C4-2B (cell line): ENCODE measurements at regions not wholly inside any gene's neighbourhood (a gene's known extent, or its start where the extent isn't known, plus 50 kb on each side); places are given as distances from the start of the nearest gene placed in this dataset.

Experiments
- ZFX ChIP-seq: fragments of 450-650 bp; IDR thresholded peaks from 2 replicates; pipeline ENCODE4 v1.6.1; 2017
- TF ChIP-seq, protein P1 (sequence below): fragments of 450-650 bp; conservative IDR thresholded peaks from 2 replicates; pipeline ENCODE4 v1.5.1; 2017; ENCODE audit warnings: mild to moderate bottlenecking

DNA sequence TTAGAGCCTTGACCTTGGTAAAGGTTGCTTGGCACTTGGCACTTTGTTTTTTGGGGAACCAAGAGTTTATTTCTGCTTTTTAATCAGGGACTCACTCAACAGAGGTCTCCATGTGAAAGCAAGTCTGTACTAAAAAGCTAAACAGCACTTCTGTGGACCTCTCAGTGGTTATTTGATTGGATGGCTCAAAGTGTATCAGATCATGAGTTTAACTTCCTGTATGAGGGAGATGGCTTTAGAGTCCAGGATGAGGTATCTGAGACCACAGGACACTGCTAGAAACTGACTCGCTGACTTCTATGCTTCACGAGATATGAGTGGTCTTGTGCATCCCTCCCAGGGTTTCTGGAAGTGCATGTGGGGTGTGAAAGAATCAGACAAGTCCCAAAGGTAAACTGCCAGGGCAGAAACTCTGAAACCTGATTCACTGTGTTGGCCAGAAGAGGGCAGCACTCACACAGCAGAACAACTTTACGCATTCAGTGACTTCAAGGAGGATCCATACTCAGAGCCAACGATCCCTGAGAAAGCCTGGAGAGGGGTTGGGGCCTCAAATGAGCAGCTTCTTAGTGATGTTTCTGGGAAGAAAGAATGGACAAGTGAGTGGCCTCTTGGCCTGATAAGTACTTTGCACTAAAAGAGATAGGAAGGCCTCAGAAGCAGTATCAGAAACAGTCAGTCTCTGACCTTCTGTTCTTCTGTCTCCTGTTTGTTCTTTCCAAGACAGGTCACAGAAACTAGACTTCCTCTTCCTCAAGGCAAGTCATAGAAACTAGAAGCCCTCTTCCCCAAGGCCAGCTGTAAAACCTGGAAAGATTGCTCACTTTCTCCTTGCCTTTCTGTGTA lies 220.3 kb upstream of the CXCL13 start:
- TF ChIP-seq, protein P1, sequence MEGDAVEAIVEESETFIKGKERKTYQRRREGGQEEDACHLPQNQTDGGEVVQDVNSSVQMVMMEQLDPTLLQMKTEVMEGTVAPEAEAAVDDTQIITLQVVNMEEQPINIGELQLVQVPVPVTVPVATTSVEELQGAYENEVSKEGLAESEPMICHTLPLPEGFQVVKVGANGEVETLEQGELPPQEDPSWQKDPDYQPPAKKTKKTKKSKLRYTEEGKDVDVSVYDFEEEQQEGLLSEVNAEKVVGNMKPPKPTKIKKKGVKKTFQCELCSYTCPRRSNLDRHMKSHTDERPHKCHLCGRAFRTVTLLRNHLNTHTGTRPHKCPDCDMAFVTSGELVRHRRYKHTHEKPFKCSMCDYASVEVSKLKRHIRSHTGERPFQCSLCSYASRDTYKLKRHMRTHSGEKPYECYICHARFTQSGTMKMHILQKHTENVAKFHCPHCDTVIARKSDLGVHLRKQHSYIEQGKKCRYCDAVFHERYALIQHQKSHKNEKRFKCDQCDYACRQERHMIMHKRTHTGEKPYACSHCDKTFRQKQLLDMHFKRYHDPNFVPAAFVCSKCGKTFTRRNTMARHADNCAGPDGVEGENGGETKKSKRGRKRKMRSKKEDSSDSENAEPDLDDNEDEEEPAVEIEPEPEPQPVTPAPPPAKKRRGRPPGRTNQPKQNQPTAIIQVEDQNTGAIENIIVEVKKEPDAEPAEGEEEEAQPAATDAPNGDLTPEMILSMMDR, result peak; percentile 85
- TF ChIP-seq ZFX, result no peak
